ENCODE measurements at regions not wholly inside any gene's neighbourhood (a gene's known extent, or its start where the extent isn't known, plus 50 kb on each side); places are given as distances from the start of the nearest gene placed in this dataset.

DNA sequence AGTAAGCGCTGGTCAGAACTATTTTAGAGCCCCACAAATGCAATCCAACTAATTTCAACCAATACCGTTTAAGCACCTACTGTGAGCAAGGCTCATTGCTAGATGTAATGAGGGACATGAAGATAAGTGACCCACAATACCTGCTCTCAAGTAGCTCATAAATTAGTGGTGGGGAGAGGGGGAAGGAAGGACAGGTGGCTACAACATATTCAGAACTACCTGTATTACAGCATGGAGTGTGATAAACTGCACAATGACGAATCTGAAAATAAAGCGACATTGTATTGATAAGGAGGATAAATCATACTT is 311.6 kb upstream of the DIAPH2 start:
- H4K20me1 ChIP-seq (ENCODE audit: insufficient read depth, low read length), result no peaks in the 10 kb centered on the region
- no peaks in the 10 kb centered on the region for H3K36me3 ChIP-seq (ENCODE audit: insufficient read depth, low read length)
- TF ChIP-seq, protein P1, sequence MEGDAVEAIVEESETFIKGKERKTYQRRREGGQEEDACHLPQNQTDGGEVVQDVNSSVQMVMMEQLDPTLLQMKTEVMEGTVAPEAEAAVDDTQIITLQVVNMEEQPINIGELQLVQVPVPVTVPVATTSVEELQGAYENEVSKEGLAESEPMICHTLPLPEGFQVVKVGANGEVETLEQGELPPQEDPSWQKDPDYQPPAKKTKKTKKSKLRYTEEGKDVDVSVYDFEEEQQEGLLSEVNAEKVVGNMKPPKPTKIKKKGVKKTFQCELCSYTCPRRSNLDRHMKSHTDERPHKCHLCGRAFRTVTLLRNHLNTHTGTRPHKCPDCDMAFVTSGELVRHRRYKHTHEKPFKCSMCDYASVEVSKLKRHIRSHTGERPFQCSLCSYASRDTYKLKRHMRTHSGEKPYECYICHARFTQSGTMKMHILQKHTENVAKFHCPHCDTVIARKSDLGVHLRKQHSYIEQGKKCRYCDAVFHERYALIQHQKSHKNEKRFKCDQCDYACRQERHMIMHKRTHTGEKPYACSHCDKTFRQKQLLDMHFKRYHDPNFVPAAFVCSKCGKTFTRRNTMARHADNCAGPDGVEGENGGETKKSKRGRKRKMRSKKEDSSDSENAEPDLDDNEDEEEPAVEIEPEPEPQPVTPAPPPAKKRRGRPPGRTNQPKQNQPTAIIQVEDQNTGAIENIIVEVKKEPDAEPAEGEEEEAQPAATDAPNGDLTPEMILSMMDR (IDR thresholded peaks at IDR 0.05; ENCODE audit: extremely low read depth, low read depth, low read length), result no peak
- no peak for DNase-seq (ENCODE audit: insufficient read length, low spot score, missing footprints)
- no peak overlapping the region for H3K4me2 ChIP-seq (ENCODE audit: insufficient read depth, low read length)
- no peaks in the 10 kb centered on the region for H3K9me3 ChIP-seq (ENCODE audit: low read depth, low read length)
- H3K27me3 ChIP-seq (ENCODE audit: insufficient read depth, low read length), result no peaks in the 10 kb centered on the region
- no peak overlapping the region for H3K4me3 ChIP-seq (ENCODE audit: insufficient read depth, low read length)
- no peaks in the 10 kb centered on the region for H3K4me1 ChIP-seq (ENCODE audit: insufficient read depth, low read length)
- H3K79me2 ChIP-seq (ENCODE audit: insufficient read depth, low read length), result no peaks in the 10 kb centered on the region
- H2AFZ ChIP-seq (ENCODE audit: low read length), result no peak overlapping the region
- H3K27ac ChIP-seq (ENCODE audit: low read depth, low read length), result no peak overlapping the region

- no peaks in the 10 kb centered on the region for H3K9me3 ChIP-seq (ENCODE audit: low read depth, low read length)
- H3K4me3 ChIP-seq (ENCODE audit: insufficient read depth, low read length), result no peak overlapping the region
- H2AFZ ChIP-seq (ENCODE audit: low read length), result no peak overlapping the region
- no peak overlapping the region for H3K4me2 ChIP-seq (ENCODE audit: insufficient read depth, low read length)
- no peak for DNase-seq (ENCODE audit: insufficient read length, low spot score, missing footprints)
- TF ChIP-seq, protein P1 (IDR thresholded peaks at IDR 0.05; ENCODE audit: extremely low read depth, low read depth, low read length), result no peak
- H3K4me1 ChIP-seq (ENCODE audit: insufficient read depth, low read length), result no peaks in the 10 kb centered on the region
- H3K27ac ChIP-seq (ENCODE audit: low read depth, low read length), result no peak overlapping the region
- H4K20me1 ChIP-seq (ENCODE audit: insufficient read depth, low read length), result no peaks in the 10 kb centered on the region
- no peaks in the 10 kb centered on the region for H3K79me2 ChIP-seq (ENCODE audit: insufficient read depth, low read length)
- no peaks in the 10 kb centered on the region for H3K36me3 ChIP-seq (ENCODE audit: insufficient read depth, low read length)
- no peaks in the 10 kb centered on the region for H3K27me3 ChIP-seq (ENCODE audit: insufficient read depth, low read length)
Observed at GRCh38 chrX:96376266-96376665, 308.4 kb upstream of the DIAPH2 start.

DNA sequence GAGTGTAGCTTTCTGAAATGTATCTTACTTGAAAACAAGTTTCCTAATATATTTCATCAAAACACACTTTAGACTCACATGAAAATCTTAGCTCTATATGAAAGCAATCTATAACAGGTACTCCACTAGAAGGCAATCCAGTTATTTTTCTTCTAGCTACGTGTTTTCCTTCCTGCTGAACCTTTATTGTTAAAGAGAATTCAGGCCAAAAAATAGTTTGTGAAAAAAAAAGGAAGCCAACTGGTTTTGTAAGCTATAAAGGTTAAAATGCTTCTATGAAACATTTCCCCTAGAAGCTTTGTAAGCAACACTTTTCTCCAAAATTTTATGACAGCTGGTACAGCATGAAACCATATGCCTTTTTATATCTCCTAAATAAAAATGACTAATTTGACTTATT is 304.7 kb upstream of the DIAPH2 start:
- Histone ChIP-seq H2AFZ (ENCODE audit: low read length) (no peak overlapping the region), H3K9me3 (ENCODE audit: low read depth, low read length) (no peaks in the 10 kb centered on the region), H3K4me1 (ENCODE audit: insufficient read depth, low read length) (no peaks in the 10 kb centered on the region), H3K79me2 (ENCODE audit: insufficient read depth, low read length) (no peaks in the 10 kb centered on the region), H3K27me3 (ENCODE audit: insufficient read depth, low read length) (no peaks in the 10 kb centered on the region), H3K4me3 (ENCODE audit: insufficient read depth, low read length) (no peak overlapping the region), H3K36me3 (ENCODE audit: insufficient read depth, low read length) (no peaks in the 10 kb centered on the region), H3K27ac (ENCODE audit: low read depth, low read length) (no peak overlapping the region), H3K4me2 (ENCODE audit: insufficient read depth, low read length) (no peak overlapping the region), H4K20me1 (ENCODE audit: insufficient read depth, low read length) (no peaks in the 10 kb centered on the region)
- TF ChIP-seq, protein P1 (IDR thresholded peaks at IDR 0.05; ENCODE audit: extremely low read depth, low read depth, low read length), result no peak
- no peak for DNase-seq (ENCODE audit: insufficient read length, low spot score, missing footprints)

GRCh38 chrX:96382018-96382417 is 302.6 kb upstream of the DIAPH2 start:
- Histone ChIP-seq H3K9me3 (ENCODE audit: low read depth, low read length) (no peaks in the 10 kb centered on the region), H2AFZ (ENCODE audit: low read length) (no peak overlapping the region), H4K20me1 (ENCODE audit: insufficient read depth, low read length) (no peaks in the 10 kb centered on the region), H3K79me2 (ENCODE audit: insufficient read depth, low read length) (no peaks in the 10 kb centered on the region), H3K4me1 (ENCODE audit: insufficient read depth, low read length) (no peaks in the 10 kb centered on the region), H3K4me3 (ENCODE audit: insufficient read depth, low read length) (no peak overlapping the region), H3K27ac (ENCODE audit: low read depth, low read length) (no peak overlapping the region), H3K27me3 (ENCODE audit: insufficient read depth, low read length) (no peaks in the 10 kb centered on the region), H3K4me2 (ENCODE audit: insufficient read depth, low read length) (no peak overlapping the region), H3K36me3 (ENCODE audit: insufficient read depth, low read length) (no peaks in the 10 kb centered on the region)
- DNase-seq (ENCODE audit: insufficient read length, low spot score, missing footprints), result no peak
- TF ChIP-seq, protein P1 (IDR thresholded peaks at IDR 0.05; ENCODE audit: extremely low read depth, low read depth, low read length), result no peak
